HG03066 (cell line): ENCODE measurements at regions not wholly inside any gene's neighbourhood (a gene's known extent, or its start where the extent isn't known, plus 50 kb on each side); places are given as distances from the start of the nearest gene placed in this dataset.
A peak's percentile ranks its signal among the peaks of the same experiment; 100 is the strongest.

Experiments used
- ATAC-seq: cut with Tn5 transposase; IDR thresholded peaks from one replicate; pipeline ENCODE4 v1.9.1; 2021; ENCODE audit warnings: low read depth; ENCODE audit not compliant: unreplicated experiment

DNA sequence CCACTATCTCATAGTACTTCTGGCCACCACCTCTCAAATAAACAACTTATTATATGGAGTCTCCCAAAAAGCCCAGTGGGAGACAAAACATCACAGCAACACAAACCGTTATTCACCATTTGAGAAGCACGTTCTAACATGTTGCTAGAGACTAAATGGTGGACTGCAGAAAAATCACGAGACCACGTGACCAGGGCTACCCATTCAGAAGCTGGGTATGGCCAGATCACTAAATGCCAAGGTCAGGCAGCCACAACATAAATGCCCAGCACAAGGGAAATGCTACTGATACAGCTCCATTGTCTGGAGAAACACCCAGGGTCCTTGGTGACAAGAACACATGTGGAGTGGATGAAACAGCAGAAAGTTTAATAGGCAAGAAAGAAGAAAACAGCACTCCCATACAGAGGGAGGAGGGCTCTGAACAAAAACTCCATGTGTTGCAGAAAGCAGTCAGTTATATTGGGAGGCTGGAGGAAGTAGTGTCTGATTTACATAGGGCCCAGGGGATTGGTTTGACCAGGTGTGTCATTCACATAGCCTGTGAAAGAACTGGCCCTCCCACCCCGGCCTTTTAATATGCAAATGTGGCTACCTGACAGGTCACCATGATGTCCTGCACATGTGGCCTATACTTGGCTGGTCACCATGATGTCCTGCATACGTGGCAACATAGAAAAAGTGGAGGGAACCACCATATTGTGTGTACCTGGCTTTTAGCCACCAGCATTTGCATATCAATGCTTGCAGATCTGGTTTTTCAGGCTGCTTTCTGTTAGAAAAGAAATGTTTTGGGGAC, 97.2 kb downstream of the TRIM36 start:
- no peak for ATAC-seq

GRCh38 chr5:115070737-115071136, 99.0 kb downstream of the TRIM36 start:
- no peak for ATAC-seq

- peak; percentile 31 for ATAC-seq
Observed at GRCh38 chr5:115069087-115069968, 100.4 kb downstream of the TRIM36 start.

GRCh38 chr5:115068239-115069086, 101.2 kb downstream of the TRIM36 start:
- ATAC-seq = peak; percentile 63

DNA sequence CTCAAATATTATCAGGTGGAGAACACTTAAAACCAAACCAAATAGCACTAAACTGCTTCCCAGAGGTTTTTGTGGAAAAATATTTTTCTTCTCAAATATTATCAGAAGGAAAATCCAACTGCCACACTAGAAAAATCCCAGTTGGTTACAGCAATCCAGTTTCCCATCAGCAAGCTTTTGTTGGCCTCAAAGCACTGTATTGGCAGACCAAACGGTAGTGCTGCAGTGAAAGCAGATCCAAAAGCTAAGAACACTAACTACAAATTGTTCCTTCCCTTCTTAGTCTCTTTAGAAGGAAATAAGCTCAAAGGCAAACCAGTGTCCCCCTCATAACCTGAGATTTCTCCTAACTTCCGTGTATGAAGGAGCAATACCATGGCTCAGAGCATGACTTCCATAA, 105.3 kb downstream of the TRIM36 start:
- no peak for ATAC-seq

GRCh38 chr5:115054387-115054951, 115.2 kb downstream of the TRIM36 start:
- ATAC-seq = no peak

- no peak for ATAC-seq
Observed at GRCh38 chr5:115052948-115053347, 116.8 kb downstream of the TRIM36 start.

DNA sequence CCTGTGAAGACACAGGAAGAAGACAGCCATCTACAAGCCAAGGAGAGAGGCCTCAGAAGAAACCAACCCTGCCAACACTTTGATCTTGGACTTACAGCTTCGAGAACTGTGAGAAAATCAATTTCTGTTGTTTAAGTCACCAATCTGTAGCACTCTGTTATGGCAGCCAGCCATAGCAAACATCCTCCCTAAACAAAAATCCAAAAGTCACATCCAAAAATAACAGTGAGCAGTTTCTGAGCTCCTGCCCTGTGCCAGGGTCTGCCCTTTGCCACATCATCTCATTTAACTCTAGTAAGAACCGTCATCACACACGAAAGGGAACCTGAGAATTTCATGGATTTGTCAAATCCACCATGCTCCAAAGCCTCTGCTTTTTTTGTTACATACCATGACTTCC, 118.8 kb downstream of the TRIM36 start:
- ATAC-seq = no peak

- ATAC-seq = no peak
Observed at GRCh38 chr5:115033861-115034260, 135.8 kb downstream of the TRIM36 start.

DNA sequence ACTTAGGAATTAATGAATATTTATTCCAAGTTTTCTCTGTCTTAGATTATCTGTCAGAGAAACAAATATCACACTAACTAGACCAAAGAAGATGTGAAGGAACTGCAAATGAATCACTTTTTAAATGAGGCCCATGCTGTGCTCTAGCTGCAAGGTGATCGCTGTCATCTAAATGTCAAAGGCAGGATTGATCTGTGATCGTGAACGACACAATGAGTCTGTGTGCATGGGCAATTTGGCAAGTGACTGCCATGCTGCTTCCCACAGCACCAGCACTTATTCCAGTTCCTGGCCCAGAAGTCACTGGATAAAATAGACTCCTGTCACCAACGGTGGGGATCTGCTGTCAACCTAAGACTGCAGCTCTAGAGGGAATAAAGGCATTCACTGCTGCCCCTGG, 141.2 kb downstream of the TRIM36 start:
- ATAC-seq = no peak

DNA sequence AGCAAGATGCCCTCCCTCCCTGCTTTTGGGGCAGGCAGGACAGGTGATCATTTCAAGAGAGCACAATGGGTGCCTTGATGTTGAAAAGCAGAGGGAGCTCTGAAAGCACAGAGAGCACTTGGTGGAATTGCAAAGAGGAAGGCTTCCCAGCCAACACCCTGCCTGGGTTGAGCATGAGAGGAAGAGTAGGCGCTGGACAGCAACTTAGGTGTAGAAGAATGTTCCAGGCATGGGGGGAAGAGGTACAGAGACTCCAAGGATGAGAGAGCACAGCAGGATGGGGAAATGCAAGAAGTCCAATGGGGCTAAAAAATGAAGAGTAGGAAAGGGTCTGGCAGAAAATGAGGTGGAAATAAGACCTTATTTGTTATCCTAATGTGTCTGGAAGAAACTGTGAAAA, 144.8 kb downstream of the TRIM36 start:
- no peak for ATAC-seq

- ATAC-seq = no peak
Observed at GRCh38 chr5:115022303-115022702, 147.4 kb downstream of the TRIM36 start.

DNA sequence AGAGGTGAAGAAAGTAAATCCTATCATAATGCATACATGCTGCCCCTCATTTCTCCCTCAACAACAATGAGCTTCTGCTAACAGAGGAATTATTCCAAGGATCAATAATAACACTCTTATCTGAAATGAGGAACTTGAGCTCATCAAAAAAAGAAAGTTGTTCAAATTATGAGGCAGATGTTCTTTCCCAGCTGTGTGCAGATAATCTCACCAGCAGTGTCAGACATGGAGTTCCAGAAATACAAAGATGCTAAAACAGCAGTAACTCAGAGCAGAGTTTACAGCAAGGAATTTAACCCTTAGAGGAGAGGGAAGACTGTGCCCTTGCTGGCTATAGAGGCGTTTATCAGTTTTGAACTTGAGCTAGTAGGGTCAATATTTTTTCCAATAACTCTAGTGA, 153.1 kb downstream of the TRIM36 start:
- no peak for ATAC-seq

DNA sequence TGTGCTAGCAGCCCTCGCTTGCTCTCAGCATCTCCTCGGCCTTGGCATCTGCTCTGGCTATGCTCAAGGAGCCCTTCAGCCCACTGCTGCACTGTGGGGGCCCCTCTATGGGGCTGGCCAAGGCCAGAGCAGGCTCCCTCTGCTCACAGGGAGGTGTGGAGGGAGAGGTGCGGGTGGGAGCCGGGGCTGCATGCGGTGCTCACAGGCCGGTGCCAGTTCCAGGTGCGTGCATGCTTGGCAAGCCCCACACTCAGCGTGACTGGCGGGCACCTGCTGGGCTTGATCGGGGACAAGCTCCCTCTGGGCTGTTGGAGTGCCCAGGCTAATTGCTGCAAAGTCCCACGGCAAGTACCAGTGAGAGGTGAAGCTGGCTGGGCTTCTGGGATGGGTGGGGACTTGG, 170.5 kb downstream of the TRIM36 start:
- ATAC-seq = no peak

GRCh38 chr5:114989512-114989911, 180.2 kb downstream of the TRIM36 start:
- ATAC-seq = no peak

GRCh38 chr5:114988096-114988495, 181.6 kb downstream of the TRIM36 start:
- ATAC-seq = no peak

DNA sequence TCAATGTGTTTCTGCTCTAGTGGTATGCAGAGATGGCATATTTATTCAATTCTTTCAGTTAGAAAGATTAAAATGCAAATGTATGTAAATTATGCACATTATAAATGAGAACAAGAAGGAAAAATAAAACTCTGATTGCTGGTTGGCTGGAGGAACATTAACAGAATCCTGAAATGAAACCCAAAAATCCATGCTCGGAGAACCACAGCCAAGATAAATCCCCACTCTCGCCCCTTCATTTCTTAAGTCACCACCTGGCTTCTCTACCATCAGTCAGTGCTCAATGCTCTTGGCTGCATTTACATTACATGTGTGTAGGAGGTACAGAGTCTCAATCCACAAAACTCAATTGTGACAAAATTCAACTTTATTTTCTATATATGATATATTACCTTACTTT, 184.9 kb downstream of the TRIM36 start:
- ATAC-seq = no peak

- no peak for ATAC-seq
Observed at GRCh38 chr5:114981111-114981510, 188.6 kb downstream of the TRIM36 start.

DNA sequence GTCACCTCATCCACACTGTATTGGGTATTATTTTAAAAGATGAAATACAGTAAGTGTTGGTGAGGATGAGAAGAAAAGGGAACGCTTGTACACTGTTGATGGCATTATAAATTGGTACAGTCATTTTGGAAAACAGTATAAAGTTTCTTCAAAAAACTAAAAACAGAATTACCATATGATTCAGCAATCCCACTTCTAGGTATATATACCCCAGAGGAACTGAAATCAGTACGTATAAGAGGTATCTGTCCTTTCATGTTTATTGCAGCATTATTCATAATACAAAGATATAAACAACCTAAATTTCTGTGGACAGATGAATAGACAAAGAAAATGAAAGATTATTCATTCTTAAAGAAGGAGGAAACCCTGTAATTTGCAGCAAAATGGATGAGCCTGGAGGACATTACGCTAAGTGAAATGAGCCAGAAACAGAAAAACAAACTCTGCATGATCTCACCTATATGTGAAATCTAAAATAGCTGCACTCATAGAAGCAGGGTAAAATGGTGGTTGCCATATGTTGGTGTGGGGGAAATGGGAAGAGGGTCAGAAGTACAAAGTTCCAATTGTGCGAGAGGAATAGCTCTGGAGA, 191.6 kb downstream of the TRIM36 start:
- ATAC-seq = no peak

GRCh38 chr5:114969482-114969881, 200.2 kb downstream of the TRIM36 start:
- ATAC-seq = no peak
